ENCODE measurements at regions not wholly inside any gene's neighbourhood (a gene's known extent, or its start where the extent isn't known, plus 50 kb on each side); places are given as distances from the start of the nearest gene placed in this dataset.

DNA sequence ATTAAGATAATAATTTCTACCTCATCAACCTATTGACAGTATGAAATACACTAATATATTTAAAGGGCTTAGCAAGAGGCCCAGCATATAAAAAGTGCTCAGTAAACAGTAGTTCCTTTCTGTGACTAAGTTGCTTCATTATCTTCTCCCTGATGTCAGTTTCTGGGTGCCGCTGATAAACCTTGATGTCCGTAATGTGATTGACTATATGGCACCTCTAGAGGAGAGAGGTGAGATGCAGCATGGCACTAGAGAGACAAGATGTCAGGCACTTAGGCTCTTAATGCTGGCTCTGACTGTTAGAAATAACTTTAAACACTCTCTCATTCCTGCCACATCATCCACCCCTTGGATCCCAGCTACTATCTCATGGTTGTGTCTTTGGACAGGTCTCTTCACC is 455.9 kb upstream of the KLF4 start:
- ATAC-seq (ENCODE audit: low FRiP score in 2 of 2) (no peak), DNase-seq (no peak)
- H3K27me3 ChIP-seq: no peaks in the 10 kb centered on the region
- H3K9me3 ChIP-seq: no peaks in the 10 kb centered on the region
- H3K27ac ChIP-seq: no peak overlapping the region
- H3K4me3 ChIP-seq: no peak overlapping the region
- H3K36me3 ChIP-seq: no peaks in the 10 kb centered on the region
- no peaks in the 10 kb centered on the region for H3K4me1 ChIP-seq
- WGBS, 2 donors: 79 to 100% methylated on average over 2 of the region's 2 CpGs
- no peak for TF ChIP-seq POLR2AphosphoS5 (IDR thresholded peaks at IDR 0.05)
- no peak for TF ChIP-seq POLR2A (IDR thresholded peaks at IDR 0.05)
- no peak for TF ChIP-seq EP300 (IDR thresholded peaks at IDR 0.05)
- TF ChIP-seq, protein P1, sequence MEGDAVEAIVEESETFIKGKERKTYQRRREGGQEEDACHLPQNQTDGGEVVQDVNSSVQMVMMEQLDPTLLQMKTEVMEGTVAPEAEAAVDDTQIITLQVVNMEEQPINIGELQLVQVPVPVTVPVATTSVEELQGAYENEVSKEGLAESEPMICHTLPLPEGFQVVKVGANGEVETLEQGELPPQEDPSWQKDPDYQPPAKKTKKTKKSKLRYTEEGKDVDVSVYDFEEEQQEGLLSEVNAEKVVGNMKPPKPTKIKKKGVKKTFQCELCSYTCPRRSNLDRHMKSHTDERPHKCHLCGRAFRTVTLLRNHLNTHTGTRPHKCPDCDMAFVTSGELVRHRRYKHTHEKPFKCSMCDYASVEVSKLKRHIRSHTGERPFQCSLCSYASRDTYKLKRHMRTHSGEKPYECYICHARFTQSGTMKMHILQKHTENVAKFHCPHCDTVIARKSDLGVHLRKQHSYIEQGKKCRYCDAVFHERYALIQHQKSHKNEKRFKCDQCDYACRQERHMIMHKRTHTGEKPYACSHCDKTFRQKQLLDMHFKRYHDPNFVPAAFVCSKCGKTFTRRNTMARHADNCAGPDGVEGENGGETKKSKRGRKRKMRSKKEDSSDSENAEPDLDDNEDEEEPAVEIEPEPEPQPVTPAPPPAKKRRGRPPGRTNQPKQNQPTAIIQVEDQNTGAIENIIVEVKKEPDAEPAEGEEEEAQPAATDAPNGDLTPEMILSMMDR (IDR thresholded peaks at IDR 0.05): no peak

DNA sequence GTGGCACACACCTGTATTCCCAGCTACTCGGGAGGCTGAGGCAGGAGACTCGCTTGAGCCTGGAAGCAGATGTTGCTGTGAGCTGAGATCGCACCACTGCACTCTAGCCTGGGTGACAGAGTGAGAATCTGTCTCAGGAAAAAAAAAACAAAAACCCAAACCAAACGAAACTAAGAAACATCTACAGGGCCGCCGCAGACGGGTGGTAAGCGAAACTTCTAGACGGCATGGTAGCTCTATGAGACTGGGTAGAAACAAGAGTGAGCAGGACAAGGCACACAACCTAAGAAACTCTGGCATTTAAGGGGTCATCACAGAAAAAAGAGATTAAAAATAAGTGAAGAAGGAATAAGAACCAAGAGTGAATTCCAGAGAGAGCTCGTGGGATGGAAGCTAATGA is 454.8 kb upstream of the KLF4 start:
- Histone ChIP-seq H3K4me3 (no peak overlapping the region), H3K27ac (no peak overlapping the region), H3K27me3 (no peaks in the 10 kb centered on the region), H3K9me3 (no peaks in the 10 kb centered on the region), H3K4me1 (no peaks in the 10 kb centered on the region), H3K36me3 (no peaks in the 10 kb centered on the region)
- ATAC-seq (ENCODE audit: low FRiP score in 2 of 2) (no peak), DNase-seq (no peak)
- TF ChIP-seq POLR2AphosphoS5 (IDR thresholded peaks at IDR 0.05) (no peak), EP300 (IDR thresholded peaks at IDR 0.05) (no peak), POLR2A (IDR thresholded peaks at IDR 0.05) (no peak)
- TF ChIP-seq, protein P1 (IDR thresholded peaks at IDR 0.05): no peak
- WGBS, 2 donors: 92% methylated on average over 10 of the region's 10 CpGs

DNA sequence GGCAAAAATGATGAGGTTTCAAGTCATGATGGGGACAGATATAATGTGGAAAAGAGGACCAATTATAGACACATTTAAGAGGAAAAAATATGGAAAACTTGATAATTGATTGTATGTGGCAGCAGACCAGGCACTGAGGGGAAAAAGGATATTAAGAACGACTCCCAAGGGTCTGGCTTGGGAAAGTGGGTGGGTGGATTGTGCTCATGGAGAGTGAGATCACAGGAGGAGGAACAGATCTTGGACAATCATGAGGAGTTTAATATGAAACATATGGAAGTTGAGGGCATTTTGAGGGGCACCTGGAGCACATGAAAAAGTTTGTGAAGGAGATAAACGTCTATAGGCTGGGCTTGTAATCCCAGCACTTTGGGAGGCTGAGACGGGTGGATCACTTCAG is 454.3 kb upstream of the KLF4 start:
- no peak for ATAC-seq (ENCODE audit: low FRiP score in 2 of 2)

DNA sequence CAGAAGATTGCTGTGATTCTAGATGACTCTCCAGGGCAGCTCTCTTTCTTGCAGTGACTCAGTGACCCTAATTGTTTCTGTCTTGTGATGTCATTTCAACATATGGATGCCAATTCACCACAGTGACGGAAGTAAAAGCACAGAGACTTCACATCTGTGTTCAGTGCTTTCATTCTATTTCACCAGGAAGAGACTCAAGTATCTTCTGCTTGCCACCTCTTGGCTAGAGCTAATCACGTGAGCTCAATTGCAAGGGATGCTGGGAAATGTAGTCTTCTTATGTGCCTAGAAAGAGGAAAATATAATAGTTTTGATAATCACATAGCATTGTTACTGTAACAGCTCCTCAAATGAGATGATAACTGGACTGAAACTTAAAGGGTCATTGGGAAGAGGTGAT is 453.3 kb upstream of the KLF4 start:
- H3K36me3 ChIP-seq: no peaks in the 10 kb centered on the region
- 89 to 91% methylated on average over 2 of the region's 2 CpGs for WGBS, 2 donors
- DNase-seq (no peak), ATAC-seq (ENCODE audit: low FRiP score in 2 of 2) (no peak)
- no peaks in the 10 kb centered on the region for H3K4me1 ChIP-seq
- TF ChIP-seq EP300 (IDR thresholded peaks at IDR 0.05): no peak
- TF ChIP-seq, protein P1 (IDR thresholded peaks at IDR 0.05): no peak
- TF ChIP-seq POLR2A (IDR thresholded peaks at IDR 0.05): no peak
- no peak for TF ChIP-seq POLR2AphosphoS5 (IDR thresholded peaks at IDR 0.05)
- H3K27ac ChIP-seq: no peak overlapping the region
- H3K9me3 ChIP-seq: no peaks in the 10 kb centered on the region
- H3K4me3 ChIP-seq: no peak overlapping the region
- no peaks in the 10 kb centered on the region for H3K27me3 ChIP-seq

More for the DNA sequence above, 454.3 kb upstream of the KLF4 start:
- TF ChIP-seq, protein P1 (IDR thresholded peaks at IDR 0.05): no peak
- TF ChIP-seq EP300 (IDR thresholded peaks at IDR 0.05): no peak
- H3K4me1 ChIP-seq: no peaks in the 10 kb centered on the region
- DNase-seq: no peak
- H3K9me3 ChIP-seq: no peaks in the 10 kb centered on the region
- WGBS, 2 donors: 74 to 93% methylated on average over 3 of the region's 3 CpGs
- H3K27ac ChIP-seq: no peak overlapping the region
- H3K4me3 ChIP-seq: no peak overlapping the region
- no peaks in the 10 kb centered on the region for H3K36me3 ChIP-seq
- H3K27me3 ChIP-seq: no peaks in the 10 kb centered on the region

DNA sequence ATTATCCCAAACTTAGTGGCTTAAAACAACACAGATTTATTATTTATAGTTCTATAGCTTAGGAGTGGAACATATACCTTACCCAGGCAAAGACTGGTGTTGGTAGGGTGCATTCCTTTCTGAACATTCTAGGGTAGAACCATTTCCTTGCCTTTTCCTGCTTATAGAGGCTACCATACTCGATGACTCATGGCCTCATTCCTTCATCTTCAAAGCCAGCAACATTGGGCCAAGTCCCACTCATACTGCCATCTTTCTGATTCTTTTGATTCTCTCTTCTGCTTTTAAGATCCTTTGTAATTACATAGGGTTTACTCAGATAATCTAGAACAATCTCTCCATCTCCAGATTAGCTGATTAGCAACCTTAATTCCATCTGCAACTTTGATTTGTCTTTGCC is 452.7 kb upstream of the KLF4 start:
- no peaks in the 10 kb centered on the region for H3K36me3 ChIP-seq
- TF ChIP-seq POLR2A (IDR thresholded peaks at IDR 0.05) (no peak), POLR2AphosphoS5 (IDR thresholded peaks at IDR 0.05) (no peak), EP300 (IDR thresholded peaks at IDR 0.05) (no peak)
- TF ChIP-seq, protein P1 (IDR thresholded peaks at IDR 0.05): no peak
- no peaks in the 10 kb centered on the region for H3K9me3 ChIP-seq
- no peak overlapping the region for H3K4me3 ChIP-seq
- no peaks in the 10 kb centered on the region for H3K27me3 ChIP-seq
- no peak overlapping the region for H3K27ac ChIP-seq
- 78 to 80% methylated on average over 1 of the region's 1 CpG for WGBS, 2 donors
- ATAC-seq (ENCODE audit: low FRiP score in 2 of 2) (no peak), DNase-seq (no peak)
- no peaks in the 10 kb centered on the region for H3K4me1 ChIP-seq
